Activated T-cell treated with anti-CD3 and anti-CD28 coated beads for 1 hour (primary cell): ENCODE measurements at regions not wholly inside any gene's neighbourhood (a gene's known extent, or its start where the extent isn't known, plus 50 kb on each side); places are given as distances from the start of the nearest gene placed in this dataset.

ENCODE experiments used
- DNase-seq: peaks from one replicate; pipeline ENCODE4 v3.0.0-alpha.2; 2020; ENCODE audit warnings: low read depth

DNA sequence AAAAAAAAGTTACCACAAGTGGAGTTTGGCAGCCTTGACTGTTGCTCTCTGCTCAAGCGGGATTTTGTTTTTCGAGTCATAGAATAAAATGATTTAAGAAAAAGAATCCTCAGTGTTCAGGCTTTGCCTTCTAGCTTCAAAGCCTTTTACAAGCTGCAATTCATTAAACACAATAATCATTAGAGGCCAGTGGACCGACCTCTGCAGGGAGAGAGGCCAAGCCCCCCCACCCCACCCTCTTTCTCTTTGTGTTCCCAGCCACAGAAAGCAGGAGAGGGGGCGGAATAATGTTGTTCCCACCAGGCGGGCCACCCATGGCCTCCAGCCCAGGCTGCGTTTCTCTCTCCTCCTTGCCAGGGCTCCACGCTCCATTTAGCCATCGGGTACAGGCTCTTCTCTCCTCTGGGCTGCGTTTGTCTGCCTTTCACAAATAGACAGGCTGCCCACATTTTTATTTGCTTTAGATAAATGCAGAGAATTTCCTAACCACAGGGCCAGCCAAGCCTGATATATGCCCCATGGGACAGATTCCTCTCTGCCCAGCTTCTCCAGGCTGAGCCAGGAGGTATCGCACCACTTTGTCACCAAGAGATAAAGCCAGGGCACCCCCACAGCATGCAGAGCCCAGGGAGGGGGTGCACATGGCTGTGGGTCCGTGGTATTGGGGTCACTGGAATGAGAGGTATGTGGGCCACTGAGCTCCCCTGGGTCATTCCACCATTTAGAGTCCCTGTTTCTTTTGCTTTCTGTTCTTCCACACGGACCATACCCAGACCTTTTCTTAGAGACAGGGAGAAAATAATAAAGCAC lies 318.8 kb downstream of the PIK3R1 start:
- DNase-seq = no peak

DNA sequence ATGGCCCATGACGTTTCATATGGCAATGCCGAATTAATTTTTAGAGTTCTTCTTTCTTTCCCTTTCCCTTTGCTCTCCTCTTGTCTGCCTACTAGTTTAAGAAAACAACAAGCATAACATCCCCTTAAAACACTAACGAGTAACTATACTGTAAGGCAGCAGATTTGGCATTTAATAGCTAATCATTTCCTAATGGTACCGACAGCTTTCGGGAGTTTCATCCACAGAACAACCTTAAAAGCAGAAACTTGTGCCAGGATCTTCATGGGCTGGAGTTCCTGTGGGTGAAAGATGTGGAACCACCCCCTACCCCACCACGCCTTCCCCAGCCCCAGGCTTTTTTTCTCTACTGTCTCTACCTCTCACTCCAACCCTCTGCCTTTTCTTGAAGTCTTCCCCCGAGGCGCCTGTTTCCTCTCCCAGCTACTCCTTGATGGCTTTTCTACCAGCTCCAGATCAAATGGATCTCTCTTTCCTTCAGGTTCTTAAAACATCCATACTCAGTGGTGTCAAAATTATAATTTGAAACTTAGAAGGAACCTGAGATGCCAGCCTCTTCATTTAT lies 319.5 kb downstream of the PIK3R1 start:
- no peak for DNase-seq

DNA sequence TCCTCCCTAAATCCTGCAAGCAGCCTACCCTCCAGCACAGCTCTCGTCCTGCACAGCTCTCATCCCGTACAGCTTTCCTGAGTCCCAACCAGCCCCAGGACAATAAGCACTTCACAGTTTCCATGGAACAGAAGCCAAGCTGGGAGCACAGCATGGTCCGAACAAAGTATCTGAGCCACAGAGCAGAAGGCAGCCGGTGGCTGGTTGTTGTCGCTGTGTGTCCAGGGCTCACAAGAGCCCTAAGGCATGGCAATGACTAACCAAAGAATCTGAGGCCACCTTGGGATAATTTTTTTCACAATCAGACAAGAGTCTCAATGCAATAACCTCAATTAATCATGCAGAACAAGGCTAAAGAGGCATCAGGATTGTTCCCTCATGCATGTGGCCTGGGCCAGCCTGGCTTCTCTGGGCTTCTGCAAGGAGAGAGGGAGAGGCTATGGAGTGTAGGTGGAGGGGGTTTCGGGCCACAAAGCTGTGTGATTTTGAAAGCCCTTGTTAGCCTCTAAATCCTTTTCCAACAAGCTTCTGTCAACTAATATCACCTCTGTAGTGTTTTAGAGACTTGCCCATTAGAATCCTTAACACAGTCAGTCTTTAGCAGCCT lies 323.4 kb downstream of the PIK3R1 start:
- DNase-seq = no peak

DNA sequence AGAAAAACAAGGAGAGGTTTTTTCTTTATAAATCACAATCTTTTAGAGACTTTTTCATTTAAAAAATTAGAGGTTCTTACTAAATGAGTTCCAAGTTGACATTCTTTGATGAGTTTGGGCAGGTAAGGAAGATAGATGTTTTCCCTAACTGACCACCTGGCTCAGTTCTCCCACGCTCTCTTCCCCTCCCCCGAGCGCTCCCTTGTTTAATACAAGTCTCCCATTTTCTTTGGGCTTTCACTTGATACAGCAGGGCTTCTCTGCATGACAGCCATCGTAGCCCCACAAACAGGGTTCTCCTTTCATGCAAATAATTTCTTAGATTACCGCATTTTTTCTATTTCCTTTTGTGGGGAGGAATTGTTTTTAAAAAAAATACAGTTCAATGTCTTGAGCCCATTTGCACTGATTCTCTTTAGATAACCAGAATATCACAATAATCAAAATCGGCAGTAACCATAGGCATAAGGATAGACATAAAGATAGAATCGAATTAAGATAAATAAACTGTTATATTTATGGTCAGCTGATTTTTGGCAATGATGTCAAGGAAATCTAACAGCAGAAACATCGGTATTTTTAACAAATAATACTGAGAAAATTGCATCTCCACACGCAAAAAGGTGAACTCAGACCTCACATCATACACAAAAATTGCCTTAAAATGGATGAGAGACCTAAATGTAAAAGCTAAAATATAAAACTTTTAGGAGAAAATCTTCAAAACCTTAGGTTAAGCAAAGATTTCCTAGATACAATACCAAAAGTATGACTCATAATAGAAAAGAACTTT lies 325.4 kb downstream of the PIK3R1 start:
- DNase-seq = no peak

DNA sequence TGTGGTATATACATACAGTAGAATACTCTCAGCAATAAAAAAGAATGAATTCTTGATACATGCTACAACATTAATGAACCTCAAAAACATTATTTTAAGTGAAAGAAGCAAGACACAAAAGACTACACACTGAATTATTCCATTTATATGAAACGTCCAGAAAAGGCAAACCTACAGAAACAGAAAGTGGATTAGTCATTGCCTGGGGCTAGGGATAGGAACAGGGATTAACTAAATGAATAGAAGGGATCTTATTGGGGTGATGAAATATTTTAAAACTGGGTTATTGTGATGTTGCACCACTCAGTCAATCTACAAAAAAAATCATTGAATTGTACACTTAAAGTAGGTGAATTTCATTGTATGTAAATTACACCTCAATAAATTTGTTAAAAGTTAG lies 326.7 kb downstream of the PIK3R1 start:
- DNase-seq = no peak

DNA sequence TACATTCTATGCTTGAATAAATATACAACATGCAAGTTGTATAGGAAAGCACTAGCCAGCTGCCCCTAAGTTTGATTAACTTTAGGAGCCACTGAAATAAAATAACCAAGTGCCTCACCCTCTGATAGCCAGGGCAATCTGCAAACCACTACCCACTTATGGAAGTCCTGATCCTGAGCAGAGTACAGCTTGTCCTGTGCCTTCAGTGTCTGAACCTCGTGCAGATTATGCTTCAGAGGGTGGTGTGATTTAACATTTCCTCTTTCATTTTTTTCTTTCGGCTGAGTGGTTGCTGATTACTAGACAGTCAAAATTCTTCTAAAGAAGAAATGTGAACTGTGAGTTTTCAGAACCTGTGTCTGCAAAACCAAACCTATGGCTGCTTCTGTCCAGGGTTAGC lies 327.7 kb downstream of the PIK3R1 start:
- DNase-seq = no peak

DNA sequence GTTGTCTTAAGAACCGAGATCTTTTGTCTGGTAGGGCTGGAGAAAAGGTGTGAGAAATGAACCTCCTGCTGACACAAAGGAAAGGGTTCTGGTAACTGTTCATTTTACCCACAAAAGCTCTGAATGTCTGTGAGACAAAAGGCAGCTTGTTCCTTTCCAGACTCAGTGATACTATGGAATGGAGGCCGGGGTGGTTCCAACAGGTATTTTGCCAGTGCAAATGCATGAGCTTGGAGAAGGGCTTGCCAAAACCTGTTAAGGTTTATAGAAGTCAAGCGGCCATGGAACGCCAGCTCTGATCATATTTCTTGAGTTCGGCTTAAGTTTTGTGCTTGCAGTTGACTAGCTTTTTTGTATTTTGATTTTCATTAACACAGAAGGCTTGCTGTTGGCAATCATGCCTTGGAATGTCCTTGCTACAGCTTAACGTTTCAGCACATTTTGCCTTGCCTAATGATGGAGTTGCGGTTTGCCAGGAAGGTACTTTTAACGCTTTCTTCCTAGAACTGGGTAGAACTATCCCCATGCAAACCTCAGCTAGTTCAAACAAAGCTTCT lies 328.6 kb downstream of the PIK3R1 start:
- no peak for DNase-seq

DNA sequence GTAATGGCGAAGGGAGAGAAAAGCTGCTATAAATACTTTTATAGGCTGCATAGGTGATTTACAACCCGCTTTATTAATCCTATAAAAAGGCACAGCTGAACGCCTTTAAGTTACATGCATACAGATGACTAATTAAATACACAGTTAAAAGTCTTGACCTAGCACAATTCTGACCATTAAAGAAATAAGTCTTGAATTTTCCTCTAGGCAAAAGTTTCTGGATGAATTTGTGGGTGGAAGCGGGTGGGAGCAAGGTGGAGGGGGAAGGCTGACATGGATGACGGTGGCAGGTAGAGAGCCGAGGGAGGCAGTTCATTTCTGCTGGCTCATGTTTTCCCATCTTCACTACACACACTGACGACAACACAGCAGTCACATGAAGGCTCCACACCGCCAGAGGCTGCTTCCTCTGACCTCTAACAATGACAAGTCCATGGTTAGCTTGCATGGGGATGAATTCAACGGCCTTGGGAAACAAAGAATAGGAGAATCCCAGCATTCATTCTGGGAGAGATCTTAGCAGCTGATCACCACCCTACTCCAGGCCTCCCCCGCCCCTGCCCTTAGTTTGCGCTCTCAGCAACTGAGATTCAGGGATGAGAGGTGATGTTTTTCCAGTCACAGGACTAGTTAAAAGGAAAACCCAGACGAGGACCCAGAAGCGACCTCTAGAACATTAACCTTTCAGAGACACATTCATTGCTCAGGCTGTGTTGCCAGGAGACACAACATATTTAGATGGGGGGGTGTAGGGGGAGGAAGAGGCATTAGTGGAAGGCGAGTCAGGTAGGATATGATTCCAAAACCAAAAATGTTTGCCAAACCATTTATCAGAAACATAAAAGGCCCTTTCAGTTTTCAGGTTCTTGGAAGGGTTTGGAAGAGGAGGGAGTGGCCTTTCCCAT lies 329.3 kb downstream of the PIK3R1 start:
- DNase-seq = no peak

DNA sequence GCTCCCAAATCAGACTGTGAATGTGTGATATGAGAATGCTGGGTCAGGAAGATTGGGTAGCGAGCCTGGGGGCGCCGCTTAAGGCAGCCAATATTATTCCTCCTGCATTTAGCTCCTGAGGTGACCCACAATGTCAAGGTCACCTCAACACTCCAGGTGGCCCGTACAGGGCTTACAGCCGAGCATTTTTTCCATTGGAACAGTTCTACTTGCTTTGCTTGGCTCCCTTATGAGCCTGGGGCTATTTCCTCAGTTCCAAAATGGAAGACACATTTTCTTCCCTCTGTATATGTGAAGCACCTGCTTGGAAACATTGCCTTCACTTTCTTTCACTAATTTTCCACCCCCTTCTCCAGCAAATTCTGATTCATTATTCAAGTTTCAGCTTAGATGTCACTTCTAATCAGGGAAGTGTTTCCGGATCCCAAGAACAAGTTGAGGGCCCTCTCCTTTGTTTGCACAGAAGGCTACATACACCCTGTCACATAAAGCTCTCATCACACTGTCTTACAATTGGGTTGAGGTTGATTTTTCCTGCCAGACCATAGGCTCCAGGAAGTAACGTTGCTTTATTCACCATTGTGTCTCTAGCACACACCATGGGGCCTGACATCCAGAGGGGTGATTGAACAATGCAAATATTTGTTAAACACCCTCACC lies 330.2 kb downstream of the PIK3R1 start:
- no peak for DNase-seq

DNA sequence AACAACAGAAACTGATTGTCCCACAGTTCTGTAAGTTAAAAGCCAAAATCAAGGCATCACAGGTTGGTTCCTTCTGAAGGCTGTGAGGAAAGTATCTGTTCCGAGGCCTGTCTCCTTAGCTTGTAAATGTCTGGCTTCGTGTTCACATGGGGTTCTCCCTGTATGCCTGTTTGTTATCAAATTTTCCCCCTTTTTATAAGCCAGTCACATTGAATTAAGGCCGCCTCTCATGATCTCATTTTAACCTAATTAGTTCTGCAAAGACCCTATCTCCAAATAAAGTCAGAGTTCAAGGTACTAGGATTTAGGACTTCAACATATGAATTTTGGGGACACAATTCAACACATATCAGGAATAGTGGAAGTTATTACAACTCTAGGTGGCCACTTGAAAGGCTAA lies 331.5 kb downstream of the PIK3R1 start:
- DNase-seq = no peak

DNA sequence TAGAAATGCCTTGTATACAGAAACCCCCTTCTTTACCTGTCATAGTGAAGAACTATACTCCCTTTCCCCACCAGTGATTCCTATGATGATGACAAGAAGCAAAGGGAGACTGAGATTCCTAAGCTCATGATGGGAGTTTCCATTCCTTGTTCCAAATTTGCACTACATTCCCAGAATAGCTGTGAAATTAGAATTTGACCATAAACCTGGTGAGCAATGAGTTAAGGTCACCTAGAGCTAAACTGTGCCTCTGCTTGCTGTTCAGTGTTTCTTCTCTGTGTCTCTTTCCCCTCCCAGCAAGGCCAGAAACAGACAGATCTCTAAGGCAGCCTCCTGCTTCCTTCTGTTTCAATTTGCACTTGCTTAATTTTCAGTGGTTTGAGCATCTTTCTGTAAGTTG lies 332.1 kb downstream of the PIK3R1 start:
- no peak for DNase-seq

DNA sequence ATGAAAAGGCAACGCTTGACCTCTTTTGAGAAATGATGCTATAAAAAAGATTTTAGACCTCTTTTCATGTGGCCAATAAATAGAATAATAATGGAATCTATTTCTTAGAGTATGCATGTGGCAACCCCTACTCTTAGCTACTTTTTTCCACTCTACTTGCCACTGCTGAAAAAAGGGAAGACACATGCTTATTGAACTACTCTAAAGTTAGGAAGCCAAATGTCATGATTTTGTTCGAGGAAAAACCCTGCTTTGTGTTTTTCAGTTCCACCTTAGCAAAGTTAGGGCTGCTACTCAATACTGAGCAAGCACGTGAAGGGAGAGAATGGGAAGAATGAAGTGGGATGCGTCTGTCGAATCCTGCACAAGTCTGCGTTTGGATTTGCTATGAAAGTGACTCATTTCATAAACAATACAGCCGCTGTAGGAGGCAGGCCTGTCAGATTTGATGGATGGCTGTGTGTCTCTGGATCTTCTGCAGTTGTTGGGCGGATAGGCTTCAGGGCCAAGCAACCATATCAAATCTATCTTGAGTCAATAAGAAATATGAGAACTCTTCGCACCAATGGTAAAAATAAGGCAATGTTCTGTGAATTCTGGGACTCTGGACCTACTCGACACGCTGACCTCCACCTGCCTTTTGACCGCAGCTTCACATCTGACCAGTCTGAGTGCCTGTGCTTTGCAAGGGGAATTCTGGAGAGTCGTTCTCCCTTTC lies 333.6 kb downstream of the PIK3R1 start:
- DNase-seq = no peak

DNA sequence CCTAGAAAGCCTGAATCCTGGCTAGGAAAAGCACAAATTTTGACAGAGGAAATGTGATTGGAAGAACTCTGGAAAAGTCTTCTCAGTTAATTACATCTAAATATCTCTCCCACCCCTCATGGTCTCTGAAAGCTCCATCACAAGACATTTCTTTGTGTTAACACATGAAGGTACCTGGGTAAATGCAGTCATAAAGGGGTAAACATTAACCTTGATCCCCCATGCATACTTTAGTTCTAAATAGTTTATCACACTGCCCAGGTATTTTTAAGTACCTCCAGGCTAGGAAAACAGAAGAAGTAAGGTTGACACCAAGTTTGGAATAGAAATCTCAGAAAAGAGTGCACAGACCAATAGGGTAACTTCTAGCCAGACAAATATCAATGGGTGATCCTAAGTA lies 334.5 kb downstream of the PIK3R1 start:
- no peak for DNase-seq

DNA sequence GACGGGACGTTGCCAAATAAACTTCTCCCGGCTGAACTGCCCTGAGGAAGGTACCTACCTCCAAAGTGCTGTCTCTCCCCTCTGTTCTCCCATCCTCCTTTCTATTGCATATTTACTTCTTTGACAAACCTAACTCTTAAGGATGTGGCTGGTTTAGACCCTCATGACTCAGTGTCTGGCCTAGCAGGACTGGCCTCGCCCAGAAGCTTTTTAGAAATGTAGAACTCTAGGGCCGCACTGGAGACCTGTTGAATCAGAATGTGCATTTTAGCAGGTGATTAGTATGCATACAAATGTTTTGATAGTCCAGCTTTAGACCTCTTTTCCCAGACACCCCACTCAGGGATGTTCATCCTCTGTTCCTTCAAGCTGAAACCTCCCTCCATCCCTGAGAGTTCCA lies 335.9 kb downstream of the PIK3R1 start:
- DNase-seq = no peak

DNA sequence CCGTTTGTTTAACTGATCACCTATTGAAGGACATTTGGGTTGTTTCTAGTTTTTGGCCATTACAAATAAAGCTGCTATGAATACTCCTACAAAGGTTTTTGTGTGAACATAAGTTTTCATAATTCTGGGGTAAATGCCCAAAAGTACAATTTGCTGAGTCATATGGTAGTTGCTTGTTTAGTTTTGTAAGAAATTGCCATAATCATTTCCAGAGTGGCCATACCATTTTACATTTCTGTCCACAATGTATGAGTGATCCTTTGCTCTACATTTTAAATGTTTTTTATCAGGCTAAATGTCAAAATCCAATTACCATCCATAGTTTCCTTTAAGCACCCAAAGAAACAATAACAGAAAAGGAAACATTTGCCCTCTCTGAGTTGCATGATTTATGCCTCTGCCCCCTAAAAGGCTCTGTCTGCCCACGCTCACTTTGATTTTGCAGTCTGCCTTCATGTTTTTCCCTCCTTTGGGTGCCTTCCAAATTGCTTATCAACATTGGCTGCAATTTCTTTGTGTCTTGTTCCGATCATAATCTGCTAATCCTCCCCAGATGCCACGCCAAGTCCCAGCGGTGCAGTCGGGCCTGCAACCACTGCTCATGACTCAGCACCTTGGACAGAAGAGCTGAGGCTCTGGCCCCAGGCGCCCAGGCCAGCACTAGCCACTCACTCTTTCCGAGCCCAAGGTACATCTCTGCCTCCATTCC lies 339.2 kb downstream of the PIK3R1 start:
- DNase-seq = no peak

DNA sequence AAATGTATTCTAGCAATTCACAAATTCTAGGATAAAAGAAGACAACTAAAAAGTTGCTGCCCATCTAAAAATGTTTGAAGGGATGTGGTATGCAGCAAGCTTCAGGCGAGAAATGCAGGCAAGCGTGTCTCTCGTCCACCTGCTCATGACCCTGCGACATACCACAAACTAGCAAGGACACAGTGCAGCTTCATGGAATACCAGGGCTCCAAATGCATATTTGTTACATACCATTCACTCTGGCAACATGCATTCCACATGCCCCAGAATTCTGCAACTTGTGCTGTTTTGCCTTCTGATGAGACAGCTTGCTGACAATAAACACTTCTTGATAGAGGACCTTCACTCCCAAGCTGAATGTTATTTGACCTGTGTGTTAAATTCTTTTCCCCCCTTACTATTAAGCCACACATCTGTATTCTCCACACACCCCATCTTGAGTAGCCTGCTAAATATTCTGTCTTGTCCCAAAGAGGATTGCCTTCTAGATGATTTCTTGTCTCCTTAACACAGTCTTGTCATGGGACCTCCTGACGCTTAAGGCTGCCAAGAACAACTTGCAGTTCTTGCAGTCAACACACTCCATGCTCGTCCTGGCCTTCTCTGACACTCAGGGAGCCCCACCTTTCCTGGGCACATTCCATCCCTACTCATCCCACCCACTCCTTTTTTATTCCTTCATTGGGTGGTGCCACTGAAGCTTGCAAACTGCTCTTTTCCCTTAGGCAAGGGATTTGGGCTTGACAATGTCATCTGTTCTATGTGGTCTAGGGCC lies 340.5 kb downstream of the PIK3R1 start:
- no peak for DNase-seq

DNA sequence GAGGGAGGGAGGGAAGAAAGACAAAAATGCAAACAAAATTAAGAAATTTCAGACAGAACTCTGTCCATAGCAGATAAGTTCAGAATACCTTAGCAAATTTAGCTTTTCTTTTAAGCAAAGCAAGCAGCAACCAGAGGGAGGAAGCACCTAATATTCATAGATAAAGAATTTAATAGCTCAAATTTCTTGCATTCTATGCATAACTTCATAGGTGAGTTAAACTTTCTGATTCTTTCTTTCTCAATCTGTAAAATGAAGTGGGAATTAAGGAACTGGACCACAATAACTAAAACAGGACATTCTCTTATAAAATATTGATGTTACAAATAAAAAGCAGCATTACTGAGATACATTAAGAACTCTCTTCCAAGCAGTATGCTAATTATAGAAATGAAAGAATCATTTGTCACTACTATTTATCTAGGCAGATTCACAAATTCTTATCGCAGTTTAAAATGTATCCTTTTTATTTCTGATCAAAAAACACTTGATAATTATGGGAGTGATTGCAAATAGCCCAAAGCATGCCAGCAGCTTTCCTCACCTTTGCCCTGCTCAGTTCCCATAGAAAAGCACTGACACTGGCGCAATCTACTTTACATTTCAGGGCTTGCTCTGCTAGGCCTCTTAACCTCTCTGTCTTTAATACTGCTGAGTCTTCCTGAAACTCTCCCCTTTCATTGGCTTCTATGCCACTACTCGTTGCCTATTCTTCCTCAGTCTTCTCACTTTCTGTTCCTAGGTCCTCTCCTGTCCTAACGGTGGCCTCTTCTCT lies 341.8 kb downstream of the PIK3R1 start:
- no peak for DNase-seq

DNA sequence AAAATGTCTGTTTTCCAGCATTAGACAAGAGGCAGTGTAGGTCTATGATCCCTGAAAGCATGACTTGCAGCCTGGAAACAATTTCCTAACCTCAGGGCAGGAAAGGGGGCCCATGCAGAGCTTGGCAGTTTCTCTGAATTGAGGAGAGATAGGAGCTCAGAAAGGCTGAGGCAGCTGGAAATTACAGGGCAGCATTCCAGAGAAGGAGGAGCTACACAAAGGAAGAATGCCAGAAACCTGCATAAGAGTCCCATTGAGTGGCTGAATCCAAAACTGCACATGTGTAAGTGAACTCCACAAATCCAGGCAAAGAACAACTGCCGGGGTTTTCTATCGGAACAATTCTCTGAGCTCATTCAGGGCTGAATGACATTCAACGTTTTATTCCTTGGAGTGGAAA lies 346.8 kb downstream of the PIK3R1 start:
- DNase-seq = no peak
